Keratinocyte (primary cell): ENCODE measurements at regions not wholly inside any gene's neighbourhood (a gene's known extent, or its start where the extent isn't known, plus 50 kb on each side); places are given as distances from the start of the nearest gene placed in this dataset.

Experiments
- CTCF ChIP-seq, 3 experiments: IDR thresholded peaks in 1 of 3; conservative IDR thresholded peaks in 1 of 3; optimal IDR thresholded peaks in 1 of 3; 2 replicates in 2 of 3; 3 replicates in 1 of 3; pipeline versions ENCODE3 to v1.5.1; 2011; ENCODE audit warnings: low read length in 3 of 3, mild to moderate bottlenecking in 3 of 3, moderate library complexity in 2 of 3, control low read depth in 1 of 3, inconsistent platforms in 1 of 3; ENCODE audit not compliant: insufficient read depth in 2 of 3; ENCODE audit errors: extremely low read depth in 1 of 3
- EZH2 ChIP-seq: IDR thresholded peaks from one replicate; pipeline ENCODE4 v1.6.1; 2012; ENCODE audit warnings: inconsistent platforms, mild to moderate bottlenecking, low read length, moderate library complexity

GRCh38 chr6:114718716-114719270 lies 376.0 kb upstream of the HS3ST5 start:
- no peak for TF ChIP-seq CTCF (optimal IDR thresholded peaks at IDR 0.05 in 1 of 3, IDR thresholded peaks at IDR 0.05 in 1 of 3, conservative IDR thresholded peaks at IDR 0.05 in 1 of 3; ENCODE audit: extremely low read depth in 1 of 3, insufficient read depth in 2 of 3, low read length in 3 of 3)
- no peak for TF ChIP-seq EZH2
